B cell (primary cell): ENCODE measurements at regions not wholly inside any gene's neighbourhood (a gene's known extent, or its start where the extent isn't known, plus 50 kb on each side); places are given as distances from the start of the nearest gene placed in this dataset.
"Not testable (repeated sequence)": the region's sequence is repeated elsewhere in the genome, so short reads cannot be mapped to it uniquely, and the experiment has no call there.

ENCODE experiments used
- ATAC-seq: fragments of 200-7000 bp; cut with Tn5 transposase; one replicate; pipeline ENCODE4 v1.10.0; 2021; ENCODE audit warnings: low read depth, mild to moderate bottlenecking, moderate number of reproducible peaks, moderate library complexity
- CTCF ChIA-PET: fragments of 350-600 bp; sonication (Branson Sonifier 250); formaldehyde crosslinking; loops from one replicate; lab custom pipeline; 2021; ENCODE audit warnings: antibody characterized with exemption, inconsistent platforms; lab: Charles Lee
- POLR2A ChIA-PET: fragments of 350-600 bp; sonication (Branson Sonifier 250); formaldehyde crosslinking; loops from one replicate; lab custom pipeline; 2021; ENCODE audit warnings: antibody characterized with exemption; lab: Charles Lee
- DNase-seq: peaks from one replicate; pipeline ENCODE4 v3.0.0; 2013
- H2AFZ ChIP-seq: 2 replicates; pipeline ENCODE4 v1.6.1; 2012; ENCODE audit warnings: mild to moderate bottlenecking, low read depth, low read length; ENCODE audit not compliant: insufficient read depth, poor library complexity, severe bottlenecking
- H3K27ac ChIP-seq, 2 donors: 1 replicate in 1 of 2; 2 replicates in 1 of 2; pipeline ENCODE4 v1.5.1; 2012 to 2013; ENCODE audit warnings: low read length in 2 of 2, mild to moderate bottlenecking in 2 of 2, moderate library complexity in 1 of 2
- H3K27me3 ChIP-seq, 4 experiments: fragments of 200-600 bp in 1 of 4; sonication (generic) in 1 of 4; replicated peaks in 1 of 4; 1 replicate in 2 of 4; 2 replicates in 2 of 4; pipeline versions ENCODE4 v1.6.1 to v1.7.0; 2013 to 2016; ENCODE audit warnings: low read length in 3 of 4, mild to moderate bottlenecking in 2 of 4, mixed read lengths in 1 of 4, moderate library complexity in 1 of 4; ENCODE audit not compliant: insufficient read depth in 4 of 4, control insufficient read depth in 3 of 4; ENCODE audit errors: control extremely low read depth in 1 of 4
- H3K36me3 ChIP-seq, 2 experiments: replicated peaks in 1 of 2; 1 replicate in 1 of 2; 2 replicates in 1 of 2; pipeline versions ENCODE4 v1.6.1 to v1.7.1; 2013; ENCODE audit warnings: low read length in 1 of 2; ENCODE audit not compliant: insufficient read depth in 2 of 2, control insufficient read depth in 1 of 2; ENCODE audit errors: control extremely low read depth in 1 of 2, extremely low read depth in 1 of 2
- H3K4me1 ChIP-seq, 2 donors: fragments of 200-600 bp in 1 of 2; sonication (generic) in 1 of 2; 1 replicate in 1 of 2; 2 replicates in 1 of 2; pipeline versions ENCODE4 v1.5.1 to v1.6.1; 2013 to 2017; ENCODE audit warnings: low read length in 2 of 2; ENCODE audit not compliant: control insufficient read depth in 2 of 2, insufficient read depth in 2 of 2
- H3K4me2 ChIP-seq: replicated peaks from 2 replicates; pipeline ENCODE3; 2012; ENCODE audit warnings: mild to moderate bottlenecking, low read depth, low read length; ENCODE audit not compliant: poor library complexity, severe bottlenecking
- H3K4me3 ChIP-seq, 5 experiments: fragments of 200-600 bp in 1 of 5; sonication (generic) in 1 of 5; 1 replicate in 3 of 5; 2 replicates in 2 of 5; pipeline versions ENCODE4 v1.5.1 to v1.7.0; 2011 to 2016; ENCODE audit warnings: low read length in 4 of 5, mild to moderate bottlenecking in 4 of 5, low read depth in 2 of 5, control low read depth in 1 of 5, moderate library complexity in 1 of 5; ENCODE audit not compliant: insufficient read depth in 1 of 5; ENCODE audit errors: control extremely low read depth in 1 of 5, extremely low read depth in 1 of 5
- H3K79me2 ChIP-seq: fragments of 200-600 bp; sonication (generic); one replicate; pipeline ENCODE4 v1.6.0; 2016; ENCODE audit warnings: low read length; ENCODE audit not compliant: control insufficient read depth, insufficient read depth
- H3K9ac ChIP-seq: fragments of 200-600 bp; sonication (generic); 2 replicates; pipeline ENCODE4 v1.6.1; 2017; ENCODE audit warnings: mild to moderate bottlenecking, low read length, moderate library complexity
- H3K9me3 ChIP-seq, 3 donors: one replicate each; pipeline versions ENCODE4 v1.6.1 to v1.7.1; 2013; ENCODE audit warnings: low read length in 2 of 3; ENCODE audit not compliant: control insufficient read depth in 2 of 3, insufficient read depth in 1 of 3; ENCODE audit errors: control extremely low read depth in 1 of 3
- H4K20me1 ChIP-seq: 2 replicates; pipeline ENCODE4 v1.6.0; 2012; ENCODE audit warnings: mild to moderate bottlenecking, low read length; ENCODE audit not compliant: insufficient read depth, control insufficient read depth, poor library complexity, severe bottlenecking
- H3K27ac Mint-ChIP-seq: one replicate; pipeline ENCODE4 v1.8.0; 2021; ENCODE audit warnings: mixed read lengths
- H3K27me3 Mint-ChIP-seq: one replicate; pipeline ENCODE4 v1.8.0; 2021; ENCODE audit warnings: mixed read lengths
- H3K4me1 Mint-ChIP-seq: one replicate; pipeline ENCODE4 v1.8.0; 2021; ENCODE audit warnings: mixed read lengths
- H3K4me3 Mint-ChIP-seq: one replicate; pipeline ENCODE4 v1.8.0; 2021; ENCODE audit warnings: mixed read lengths
- H3K9me3 Mint-ChIP-seq: one replicate; pipeline ENCODE4 v1.8.0; 2022; ENCODE audit warnings: mixed read lengths; ENCODE audit not compliant: insufficient read depth
- EZH2 ChIP-seq: IDR thresholded peaks from 2 replicates; pipeline ENCODE4 v1.6.1; 2012; ENCODE audit warnings: borderline replicate concordance, low read depth, mild to moderate bottlenecking, moderate library complexity, low read length; ENCODE audit not compliant: insufficient read depth, poor library complexity, severe bottlenecking
- WGBS: methylation state at CpG from one replicate; pipeline ENCODE4 v1.1.5; 2013; ENCODE audit warnings: missing lambda C conversion rate; ENCODE audit not compliant: insufficient coverage; 5-methylcytosine and 5-hydroxymethylcytosine counted together
- intact Hi-C: fragments of 100-400 bp; cut with micrococcal nuclease; formaldehyde crosslinking; loops from one replicate; pipeline ENCODE4 v1.10.0; 2022
- TF ChIP-seq, protein P1 (sequence below): fragments of 200-600 bp; IDR thresholded peaks from one replicate; pipeline ENCODE4 v1.8.0; 2022; ENCODE audit warnings: antibody characterized with exemption, mild to moderate bottlenecking

DNA sequence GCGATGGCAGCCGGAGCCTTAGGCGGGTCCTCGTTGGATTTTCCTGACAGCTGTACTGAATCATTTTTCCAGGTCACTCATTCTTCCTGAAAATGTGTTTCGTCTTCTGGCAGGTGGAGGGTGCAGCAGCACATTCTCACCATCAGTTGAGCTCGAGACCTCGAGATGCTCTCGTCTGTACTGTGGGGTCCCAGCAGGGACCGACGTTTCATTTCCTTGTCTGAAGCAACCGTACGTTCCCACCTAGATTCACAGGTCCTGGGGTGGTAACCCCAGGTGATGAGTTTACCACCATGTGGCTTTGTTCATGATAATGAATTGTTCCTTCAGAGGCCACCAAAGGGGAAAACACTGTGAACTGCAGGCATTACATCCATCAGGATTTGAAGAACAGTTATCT lies 298.5 kb upstream of the FOXK1 start:
- no peaks in the 10 kb centered on the region for H4K20me1 ChIP-seq
- no peak overlapping the region for H3K27ac ChIP-seq
- Mint-ChIP-seq H3K27ac (no peak overlapping the region), H3K4me1 (no peaks in the 10 kb centered on the region), H3K4me3 (no peak overlapping the region), H3K27me3 (no peaks in the 10 kb centered on the region), H3K9me3 (peaks cover 5% of the 10 kb centered on the region)
- peaks cover 0 to 4% (median 0%) of the 10 kb centered on the region in 3 donors for H3K9me3 ChIP-seq
- H3K4me2 ChIP-seq: no peak overlapping the region
- intact Hi-C loops: no loop called here
- ChIA-PET CTCF (no interaction called here), POLR2A (no interaction called here)
- no peaks in the 10 kb centered on the region for H3K4me1 ChIP-seq
- TF ChIP-seq, protein P1, sequence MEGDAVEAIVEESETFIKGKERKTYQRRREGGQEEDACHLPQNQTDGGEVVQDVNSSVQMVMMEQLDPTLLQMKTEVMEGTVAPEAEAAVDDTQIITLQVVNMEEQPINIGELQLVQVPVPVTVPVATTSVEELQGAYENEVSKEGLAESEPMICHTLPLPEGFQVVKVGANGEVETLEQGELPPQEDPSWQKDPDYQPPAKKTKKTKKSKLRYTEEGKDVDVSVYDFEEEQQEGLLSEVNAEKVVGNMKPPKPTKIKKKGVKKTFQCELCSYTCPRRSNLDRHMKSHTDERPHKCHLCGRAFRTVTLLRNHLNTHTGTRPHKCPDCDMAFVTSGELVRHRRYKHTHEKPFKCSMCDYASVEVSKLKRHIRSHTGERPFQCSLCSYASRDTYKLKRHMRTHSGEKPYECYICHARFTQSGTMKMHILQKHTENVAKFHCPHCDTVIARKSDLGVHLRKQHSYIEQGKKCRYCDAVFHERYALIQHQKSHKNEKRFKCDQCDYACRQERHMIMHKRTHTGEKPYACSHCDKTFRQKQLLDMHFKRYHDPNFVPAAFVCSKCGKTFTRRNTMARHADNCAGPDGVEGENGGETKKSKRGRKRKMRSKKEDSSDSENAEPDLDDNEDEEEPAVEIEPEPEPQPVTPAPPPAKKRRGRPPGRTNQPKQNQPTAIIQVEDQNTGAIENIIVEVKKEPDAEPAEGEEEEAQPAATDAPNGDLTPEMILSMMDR: no peak
- TF ChIP-seq EZH2: no peak
- H3K79me2 ChIP-seq: no peaks in the 10 kb centered on the region
- no peaks in the 10 kb centered on the region for H3K27me3 ChIP-seq
- no peak overlapping the region for H3K4me3 ChIP-seq
- DNase-seq (no peak), ATAC-seq (no peak)
- H3K9ac ChIP-seq: no peak overlapping the region
- WGBS: 100% methylated on average over 11 of the region's 12 CpGs
- no peak overlapping the region for H2AFZ ChIP-seq
- H3K36me3 ChIP-seq: no peaks in the 10 kb centered on the region

DNA sequence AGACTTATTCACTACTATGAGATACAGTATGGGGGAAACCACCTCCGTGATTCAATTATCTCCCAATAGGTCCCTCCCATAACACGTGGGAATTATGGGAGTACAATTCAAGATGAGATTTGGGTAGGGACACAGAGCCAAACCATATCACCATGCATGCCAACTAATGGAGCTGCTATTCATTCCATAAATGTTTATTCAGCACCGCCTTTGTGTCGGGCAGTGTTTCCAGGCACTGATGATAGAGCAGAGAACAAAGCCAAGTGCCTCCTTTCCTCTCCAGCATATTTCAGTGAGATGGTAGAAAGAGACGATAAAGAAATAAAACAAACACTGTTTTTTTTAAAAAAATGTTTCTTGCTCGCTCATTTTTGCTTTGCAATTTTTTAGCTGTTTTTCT lies 295.9 kb upstream of the FOXK1 start:
- Histone ChIP-seq H3K9me3 (peaks cover 0 to 7% (median 0%) of the 10 kb centered on the region in 3 donors), H3K27me3 (no peaks in the 10 kb centered on the region), H3K9ac (no peak overlapping the region), H4K20me1 (no peaks in the 10 kb centered on the region), H3K27ac (no peak overlapping the region), H2AFZ (no peak overlapping the region), H3K4me1 (no peaks in the 10 kb centered on the region), H3K4me3 (no peak overlapping the region), H3K4me2 (no peak overlapping the region), H3K36me3 (no peaks in the 10 kb centered on the region), H3K79me2 (no peaks in the 10 kb centered on the region)
- no peaks in the 10 kb centered on the region for H3K4me1 Mint-ChIP-seq
- intact Hi-C loops: no loop called here
- no peaks in the 10 kb centered on the region for H3K9me3 Mint-ChIP-seq
- ChIA-PET POLR2A (no interaction called here), CTCF (interaction anchor here (1.3 kb wide), 1 partner anchor 11 kb away, joined by 4 read pairs; no protein-coding TSS in a partner anchor)
- no peak overlapping the region for H3K4me3 Mint-ChIP-seq
- H3K27ac Mint-ChIP-seq: no peak overlapping the region
- ATAC-seq (no peak), DNase-seq (no peak)
- WGBS: no CpG with 5 or more reads among the region's 6 CpGs
- H3K27me3 Mint-ChIP-seq: no peaks in the 10 kb centered on the region
- no peak for TF ChIP-seq EZH2
- TF ChIP-seq, protein P1: no peak

DNA sequence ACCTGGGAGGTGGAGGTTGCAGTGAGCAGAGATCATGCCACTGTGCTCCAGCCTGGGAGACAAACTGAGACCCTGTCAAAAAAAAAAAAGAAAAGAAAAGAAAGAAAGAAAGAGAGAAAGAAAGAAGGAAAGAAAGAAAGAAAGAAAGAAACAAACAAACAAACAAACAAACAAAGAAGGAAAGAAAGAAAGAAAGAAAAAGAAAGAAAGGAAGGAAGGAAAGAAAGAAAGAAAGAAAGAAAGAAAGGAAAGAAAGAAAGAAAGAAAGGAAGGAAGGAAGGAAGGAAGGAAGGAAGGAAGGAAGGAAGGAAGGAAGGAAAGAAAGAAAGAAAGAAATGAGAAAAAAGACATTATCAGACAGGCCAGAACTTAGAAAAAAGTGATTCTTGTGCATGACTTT lies 291.0 kb upstream of the FOXK1 start:
- H3K4me1 ChIP-seq, H3K9ac ChIP-seq, H3K4me3 ChIP-seq, H3K4me1 Mint-ChIP-seq, H4K20me1 ChIP-seq, POLR2A ChIA-PET, H2AFZ ChIP-seq, H3K4me3 Mint-ChIP-seq, H3K27ac Mint-ChIP-seq, H3K27me3 ChIP-seq, DNase-seq, H3K9me3 ChIP-seq, ATAC-seq, H3K36me3 ChIP-seq, intact Hi-C loops, H3K27ac ChIP-seq, H3K27me3 Mint-ChIP-seq, H3K79me2 ChIP-seq, H3K9me3 Mint-ChIP-seq, H3K4me2 ChIP-seq: not testable (repeated sequence)
- CTCF ChIA-PET: interaction anchor here (1.1 kb wide), 1 partner anchor 22 kb away, joined by 3 read pairs; no protein-coding TSS in a partner anchor
